ENCODE measurements at regions not wholly inside any gene's neighbourhood (a gene's known extent, or its start where the extent isn't known, plus 50 kb on each side); places are given as distances from the start of the nearest gene placed in this dataset.

DNA sequence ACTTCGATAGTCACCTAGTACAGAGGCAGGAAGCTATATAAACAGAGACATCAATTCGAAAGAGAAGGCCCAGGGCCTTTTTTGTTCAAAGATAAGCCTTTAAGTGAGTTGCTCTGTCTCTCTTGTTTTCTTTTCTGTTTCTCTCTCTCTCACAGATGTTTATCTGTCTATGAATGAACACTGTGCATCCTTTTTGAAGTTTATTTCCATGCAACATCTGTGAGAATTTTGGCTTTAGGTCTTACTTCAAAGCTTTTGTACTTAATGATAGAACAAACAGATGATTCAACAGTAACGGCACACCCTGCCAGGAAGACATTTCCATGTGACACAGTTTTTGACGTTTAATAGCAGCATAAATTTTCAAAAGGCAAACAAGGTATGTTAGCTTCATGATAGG, 1413.1 kb upstream of the CDH6 start:
- no peak for DNase-seq

DNA sequence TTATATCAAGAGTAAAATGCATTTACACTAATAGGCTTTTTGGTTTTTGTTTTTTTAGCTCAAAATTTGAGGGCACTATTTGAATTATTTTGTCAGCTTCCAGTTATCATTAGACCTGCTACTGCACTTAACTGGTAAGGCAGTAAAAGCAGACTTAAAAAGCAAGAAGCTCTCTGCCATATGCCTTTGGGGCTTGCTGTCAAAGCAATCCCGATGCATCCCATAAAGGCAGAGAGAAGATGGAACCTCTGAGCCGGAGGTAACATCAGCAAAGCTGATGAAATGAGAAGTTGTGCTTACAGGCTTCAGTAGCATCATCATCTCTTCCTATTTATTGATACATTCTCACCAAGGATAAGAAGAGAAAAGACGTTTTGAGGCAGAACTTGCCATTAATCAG, 1414.3 kb upstream of the CDH6 start:
- no peak for DNase-seq

DNA sequence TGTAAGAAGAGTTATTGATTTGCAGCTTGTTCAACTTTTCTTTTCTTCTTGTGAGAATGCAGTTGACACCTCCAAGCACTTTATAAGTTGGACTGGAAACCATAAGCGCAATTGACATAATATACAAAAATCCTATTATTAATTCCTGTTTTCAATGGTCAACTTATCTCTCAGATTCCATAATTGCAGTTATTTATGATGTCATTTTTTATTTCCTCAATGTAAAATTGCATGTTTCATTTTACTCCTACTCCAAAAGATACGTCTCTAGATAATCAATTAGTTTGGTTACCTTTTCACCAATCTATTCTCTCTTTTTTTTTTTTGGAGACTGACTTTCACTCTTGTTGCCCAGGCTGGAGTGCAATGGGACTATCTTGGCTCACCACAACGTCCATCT, 1416.1 kb upstream of the CDH6 start:
- no peak for DNase-seq

DNA sequence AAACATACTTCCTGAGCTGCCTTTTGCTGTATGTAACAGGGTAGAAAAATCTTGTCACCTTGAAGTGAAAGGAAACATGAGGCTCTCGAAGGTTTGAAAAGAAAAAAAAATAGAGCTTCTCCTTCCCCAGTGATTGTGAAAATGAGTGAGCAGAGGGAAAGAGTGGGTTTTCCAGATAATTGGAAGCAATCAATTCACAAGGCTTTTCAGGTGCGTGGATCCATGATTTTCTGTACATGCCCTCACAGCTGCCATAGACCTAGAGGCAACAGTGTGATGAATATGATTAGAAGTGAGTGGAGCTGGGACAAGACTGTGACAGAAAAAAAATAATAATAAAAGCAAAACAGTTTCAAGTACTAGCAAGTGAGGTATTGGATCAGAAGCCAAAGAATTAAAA, 1422.5 kb upstream of the CDH6 start:
- no peak for DNase-seq

DNA sequence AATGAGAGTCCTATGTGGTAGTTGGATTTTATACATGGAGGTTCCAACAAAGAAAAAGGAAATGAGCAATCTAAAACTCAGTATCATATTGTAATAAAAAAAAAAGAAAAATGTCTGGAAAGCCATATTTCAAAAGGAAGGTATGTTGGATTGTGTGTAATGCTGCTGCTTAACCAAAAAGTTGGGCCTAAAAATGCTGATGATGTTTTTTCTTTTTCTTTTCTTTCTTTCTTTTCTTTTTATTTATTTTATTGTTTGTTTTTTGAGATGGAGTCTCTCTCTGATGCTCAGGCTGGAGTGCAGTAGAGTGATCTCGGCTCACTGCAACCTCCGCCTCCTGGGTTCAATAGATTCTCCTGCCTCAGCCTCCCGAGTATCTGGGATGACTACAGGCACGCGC, 1424.0 kb upstream of the CDH6 start:
- DNase-seq, result no peak

DNA sequence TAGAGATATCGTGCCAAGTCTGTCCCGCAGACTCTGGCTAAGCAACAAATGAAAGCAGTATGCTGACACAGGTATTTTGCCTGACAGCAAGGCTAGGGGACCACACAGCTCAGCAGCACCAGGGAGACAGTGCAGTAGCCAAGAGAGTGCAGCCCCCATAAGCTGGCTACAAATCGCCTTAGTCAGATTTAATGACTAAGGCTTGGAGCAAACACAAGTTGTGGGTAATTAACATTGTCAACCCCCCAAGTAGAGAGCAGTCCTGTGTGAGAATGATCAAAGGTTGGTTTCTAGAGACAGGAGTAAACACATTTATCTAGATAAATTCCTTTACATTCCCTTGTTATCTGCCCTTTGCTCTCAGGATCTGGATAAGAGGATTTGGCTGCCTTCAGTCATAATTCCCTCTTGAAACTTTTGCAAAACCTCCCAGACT, 1434.5 kb upstream of the CDH6 start:
- no peak for DNase-seq

DNA sequence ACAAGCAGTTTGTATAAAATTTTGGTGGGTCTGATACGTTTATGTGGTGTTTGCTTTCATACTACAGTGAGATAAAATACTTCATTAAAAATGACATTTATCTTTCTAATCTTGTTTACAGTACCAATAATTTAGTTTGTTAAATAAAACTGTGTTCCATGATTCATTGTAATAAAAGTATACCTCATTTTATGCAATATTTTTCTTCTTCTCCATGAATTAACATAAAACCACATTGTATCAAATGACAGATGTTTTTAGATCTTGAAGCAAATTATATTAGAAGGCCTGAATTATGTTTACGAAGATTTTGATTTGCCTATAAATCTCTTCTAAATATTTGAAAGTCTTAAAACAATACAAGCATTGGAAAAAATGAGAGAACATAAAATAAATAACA, 1443.0 kb upstream of the CDH6 start:
- no peak for DNase-seq

DNA sequence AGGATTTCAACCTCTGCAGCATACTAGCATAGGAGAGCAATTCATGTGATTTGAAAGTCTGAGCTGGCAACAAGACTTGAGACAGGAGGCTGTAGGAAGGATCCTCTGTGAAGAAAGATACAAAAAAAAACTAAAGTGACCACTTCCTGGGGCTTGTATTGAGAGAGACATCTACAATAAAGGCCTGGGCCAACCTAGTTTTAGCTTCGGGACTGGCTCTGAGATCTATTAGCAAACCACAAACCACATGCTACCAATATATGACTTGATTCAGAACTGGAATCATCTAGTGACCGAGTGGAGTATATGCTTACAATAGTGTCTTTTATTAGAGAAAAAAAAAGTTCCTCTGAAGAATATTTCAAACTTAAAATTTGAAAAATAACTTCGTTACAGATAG, 1448.9 kb upstream of the CDH6 start:
- DNase-seq, result no peak

DNA sequence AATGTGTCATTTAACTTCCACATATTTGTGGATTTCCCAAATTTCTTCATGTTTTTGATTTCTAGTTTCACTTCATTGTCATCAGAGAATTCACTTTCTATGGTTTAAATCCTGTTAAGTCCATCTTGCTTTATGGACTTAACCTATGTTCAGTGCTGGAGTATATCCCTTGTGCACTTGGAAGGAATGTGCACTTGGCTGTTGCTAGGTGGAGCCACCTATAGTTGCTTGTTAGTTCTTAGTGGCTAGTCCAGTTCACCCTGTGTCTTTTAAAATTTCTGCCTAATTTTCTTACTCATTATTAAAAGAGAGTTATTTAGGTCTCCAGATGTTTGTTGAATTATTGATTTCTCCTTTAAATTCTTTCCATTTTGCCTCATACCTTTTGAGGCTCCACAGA, 1472.5 kb upstream of the CDH6 start:
- DNase-seq, result no peak

DNA sequence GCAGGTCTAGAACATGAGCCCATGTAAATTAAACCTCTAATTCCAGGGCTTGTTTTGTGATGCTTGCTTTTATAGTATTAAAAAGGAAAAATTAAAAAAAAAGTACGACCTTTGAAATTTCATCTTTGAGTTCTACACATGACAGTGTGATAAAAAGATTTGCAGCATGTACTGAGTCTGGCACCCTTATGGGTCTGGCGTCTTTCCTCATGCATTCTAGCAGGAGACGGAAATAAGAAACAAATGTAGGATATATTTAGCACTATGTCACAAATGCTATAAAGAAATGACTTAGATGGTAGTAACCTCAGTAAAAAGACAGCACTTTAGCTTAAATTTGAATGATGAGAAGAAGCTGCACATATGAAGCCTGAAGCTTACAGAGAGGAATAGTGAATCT, 1474.3 kb upstream of the CDH6 start:
- DNase-seq, result no peak

DNA sequence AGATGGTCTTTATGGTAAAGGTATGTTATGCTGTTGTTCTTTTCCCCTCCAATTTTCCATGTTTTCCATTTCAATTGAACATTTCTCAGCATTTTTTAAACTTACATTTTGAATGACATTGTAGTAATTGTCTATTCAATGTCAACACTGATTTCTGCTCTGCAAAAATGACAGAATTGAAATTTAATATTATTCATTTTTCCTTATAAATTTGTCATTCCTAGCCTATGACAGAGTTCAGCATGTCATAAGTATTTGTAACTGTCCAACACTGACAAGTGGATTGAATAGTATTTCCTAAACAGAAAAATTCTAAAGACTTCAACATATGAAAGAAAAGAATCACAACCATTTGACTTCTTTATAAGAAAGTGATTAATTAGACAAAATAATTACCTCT, 1478.3 kb upstream of the CDH6 start:
- no peak for DNase-seq

DNA sequence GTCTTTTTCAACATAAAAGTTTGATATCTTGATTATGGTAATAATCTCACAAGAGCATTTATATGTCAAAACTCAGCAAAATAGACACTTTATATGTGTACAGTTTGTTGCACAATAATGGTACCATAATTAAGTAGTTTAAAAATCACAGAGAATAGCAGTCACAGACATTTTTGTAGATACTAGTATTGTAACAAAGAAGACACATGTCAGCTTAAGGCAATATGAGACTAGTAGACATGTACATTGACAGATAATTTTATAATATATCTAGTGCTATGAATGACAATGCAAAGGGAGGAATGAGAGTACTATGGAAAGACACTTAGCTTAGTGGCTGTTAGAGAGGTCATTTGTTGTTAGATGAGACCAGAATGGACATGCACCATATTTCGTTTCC, 1490.6 kb upstream of the CDH6 start:
- no peak for DNase-seq

DNA sequence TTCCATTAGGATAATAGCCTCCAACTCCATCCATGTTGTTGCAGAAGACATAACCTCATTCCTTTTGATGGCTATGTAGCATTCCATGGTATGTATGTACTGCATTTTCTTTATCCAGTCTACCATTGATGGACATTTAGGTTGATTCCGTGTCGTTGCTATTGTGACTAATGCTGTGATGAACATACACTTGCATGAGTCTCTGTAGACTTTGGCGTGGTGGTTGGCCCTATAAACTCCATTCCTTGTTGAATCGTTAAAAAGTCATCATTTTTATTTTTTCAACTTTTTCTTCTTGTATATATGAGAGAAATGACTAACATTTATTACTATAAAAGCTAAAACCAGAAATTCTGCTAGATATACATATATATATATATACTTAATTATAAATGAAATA, 1491.9 kb upstream of the CDH6 start:
- DNase-seq, result no peak

DNA sequence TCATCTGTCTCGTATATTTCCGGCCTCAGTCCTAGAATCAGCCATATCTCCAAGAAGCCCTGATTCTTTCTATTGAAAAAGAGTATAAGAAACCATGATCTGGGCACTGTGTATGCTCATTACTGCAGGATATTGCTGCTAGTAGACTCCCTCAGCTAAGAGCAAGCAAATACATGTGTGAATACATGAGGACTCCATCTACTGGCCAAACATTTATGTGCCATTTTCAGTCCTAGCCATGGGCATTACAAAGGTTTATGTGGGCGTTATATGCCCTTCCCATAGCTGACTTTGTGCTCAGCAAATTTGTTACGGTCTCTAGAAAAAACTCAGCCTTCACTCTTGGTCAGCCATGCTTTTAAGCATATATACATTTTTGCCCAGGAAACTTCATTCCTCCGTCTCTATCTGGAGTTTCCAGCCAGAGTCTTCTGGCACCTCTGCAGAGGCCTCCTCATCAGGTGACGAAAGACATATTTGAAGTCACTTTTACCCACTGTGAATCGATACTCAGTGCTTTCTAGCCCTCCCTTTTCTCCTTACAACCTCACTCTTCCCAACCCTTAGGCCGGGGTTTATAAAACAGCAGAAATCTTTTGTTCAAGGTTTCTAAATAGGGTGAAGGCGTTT, 1495.6 kb upstream of the CDH6 start:
- no peak for DNase-seq

DNA sequence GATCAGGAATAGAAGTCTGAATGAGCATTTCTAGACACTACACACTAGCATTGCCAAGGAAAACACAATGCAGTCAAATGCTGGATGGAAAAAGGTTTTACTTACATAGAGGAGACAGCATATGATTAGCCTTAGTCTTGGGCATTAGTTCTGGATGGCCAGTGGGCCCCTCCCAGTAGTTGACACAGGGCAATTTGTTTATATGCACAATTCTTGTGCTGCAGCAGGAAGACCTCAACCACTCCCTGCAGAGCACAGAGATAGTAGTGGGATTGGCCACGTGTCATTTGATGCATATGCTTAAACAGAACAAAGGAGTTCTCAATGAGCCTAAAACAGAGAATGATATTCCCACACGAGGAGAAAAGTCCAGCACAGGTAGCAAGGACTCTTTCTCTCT, 1496.2 kb upstream of the CDH6 start:
- no peak for DNase-seq

DNA sequence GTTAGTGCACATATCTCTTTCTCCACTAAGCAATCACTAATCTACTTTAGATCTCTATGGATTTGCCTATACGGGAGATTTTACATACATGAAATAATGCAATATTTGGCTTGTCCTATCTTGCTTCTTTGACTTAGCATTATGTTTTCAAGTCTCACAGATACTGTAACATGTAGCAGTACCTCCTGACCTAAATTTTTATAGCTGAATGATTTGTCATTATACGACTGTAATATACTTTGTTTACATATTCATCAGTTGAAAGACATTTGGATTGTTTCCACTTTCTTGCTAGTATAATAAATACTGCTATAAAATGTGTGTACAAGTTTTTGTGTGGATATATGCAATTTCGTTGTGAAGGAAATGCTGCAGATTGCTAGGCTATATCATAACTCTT, 1520.8 kb upstream of the CDH6 start:
- no peak for DNase-seq

DNA sequence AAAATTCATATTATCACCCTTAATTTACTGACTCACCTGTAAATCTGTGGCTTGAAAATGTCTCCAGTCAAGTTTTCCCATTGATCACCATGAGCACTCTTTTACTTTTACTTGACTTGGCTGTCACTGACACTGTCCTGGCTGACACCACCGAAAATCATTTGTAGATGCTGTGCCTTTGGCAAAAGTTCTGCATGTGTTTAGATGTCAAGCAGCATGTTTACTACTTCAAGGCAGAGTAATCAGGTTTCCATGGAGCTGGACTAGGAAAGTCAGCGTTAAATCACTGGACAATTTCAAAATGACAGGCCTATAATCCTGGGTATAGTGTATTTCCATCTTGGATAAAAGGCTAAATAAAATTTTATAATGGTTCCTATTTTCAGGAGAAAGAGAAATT, 1530.6 kb upstream of the CDH6 start:
- DNase-seq, result no peak

DNA sequence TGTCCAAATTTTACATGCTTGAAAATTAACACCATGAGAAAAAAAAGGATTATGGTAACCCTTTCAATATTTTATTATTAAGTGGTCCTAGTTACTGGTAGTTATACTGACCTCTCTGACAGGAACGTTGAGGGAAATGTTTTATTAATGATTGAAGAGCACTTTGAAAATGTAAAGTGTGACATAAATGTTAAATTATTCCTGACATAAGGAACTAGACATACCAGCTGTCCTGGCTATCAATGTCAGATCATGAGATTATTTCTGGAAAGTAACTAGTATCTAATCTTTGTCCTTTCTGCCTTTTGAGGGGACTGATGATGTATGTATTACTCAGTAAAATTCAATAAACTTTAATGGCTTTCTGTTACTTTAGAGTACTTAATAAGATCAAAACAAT, 1538.5 kb upstream of the CDH6 start:
- DNase-seq, result no peak

DNA sequence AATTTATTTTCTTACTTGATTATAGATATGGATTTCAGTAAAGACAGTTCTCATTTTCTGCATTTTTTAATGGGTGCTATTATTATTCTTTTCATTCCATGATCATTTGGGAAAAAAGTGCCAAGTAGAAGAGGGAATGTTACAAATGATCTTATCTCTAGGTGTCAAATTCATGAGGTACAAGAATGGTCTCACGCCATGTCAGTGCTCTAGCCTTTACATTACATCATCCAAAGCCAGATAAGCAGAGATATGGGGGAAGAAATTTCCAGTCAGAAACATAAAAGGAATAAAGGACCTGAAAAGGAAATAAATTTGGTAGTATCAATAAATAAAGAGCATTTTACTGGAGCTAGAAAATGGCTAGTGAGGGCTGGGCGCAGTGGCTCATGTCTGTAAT, 1544.2 kb upstream of the CDH6 start:
- no peak for DNase-seq

DNA sequence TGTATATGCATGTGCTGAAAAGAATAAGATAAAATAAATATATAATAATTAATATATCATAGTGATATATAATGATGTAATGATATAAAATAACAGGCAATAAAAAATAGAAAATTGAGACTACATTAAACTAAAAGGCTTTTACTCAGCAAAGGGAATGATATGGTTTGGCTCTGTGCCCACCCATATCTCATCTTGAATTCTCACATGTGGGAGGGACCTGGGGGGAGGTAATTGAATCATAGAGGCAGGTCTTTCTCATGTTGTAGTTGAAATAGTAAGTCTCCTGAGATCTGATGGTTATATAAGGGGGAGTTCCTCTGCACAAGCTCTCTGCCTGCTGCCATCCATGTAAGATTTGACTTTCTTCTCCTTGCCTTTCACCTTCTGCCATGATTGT, 1550.9 kb upstream of the CDH6 start:
- DNase-seq, result no peak

DNA sequence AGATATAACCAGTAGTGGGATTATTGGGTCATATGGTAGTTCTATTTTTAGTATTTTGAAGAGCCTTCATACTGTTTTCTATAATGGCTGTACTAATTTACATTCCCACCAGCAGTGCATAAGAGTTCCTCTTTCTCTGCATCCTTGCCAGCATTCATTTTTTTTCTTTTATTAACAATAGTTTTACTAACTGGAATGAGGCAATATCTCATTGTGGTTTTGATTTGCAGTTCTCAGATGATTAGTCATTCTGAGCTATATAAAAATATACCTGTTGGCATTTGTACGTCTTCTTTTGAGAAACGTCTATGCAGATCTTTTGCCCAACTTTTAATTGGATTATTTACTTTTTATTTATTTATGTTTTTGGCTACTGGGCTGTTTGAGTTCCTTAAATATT, 1579.3 kb upstream of the CDH6 start:
- no peak for DNase-seq

DNA sequence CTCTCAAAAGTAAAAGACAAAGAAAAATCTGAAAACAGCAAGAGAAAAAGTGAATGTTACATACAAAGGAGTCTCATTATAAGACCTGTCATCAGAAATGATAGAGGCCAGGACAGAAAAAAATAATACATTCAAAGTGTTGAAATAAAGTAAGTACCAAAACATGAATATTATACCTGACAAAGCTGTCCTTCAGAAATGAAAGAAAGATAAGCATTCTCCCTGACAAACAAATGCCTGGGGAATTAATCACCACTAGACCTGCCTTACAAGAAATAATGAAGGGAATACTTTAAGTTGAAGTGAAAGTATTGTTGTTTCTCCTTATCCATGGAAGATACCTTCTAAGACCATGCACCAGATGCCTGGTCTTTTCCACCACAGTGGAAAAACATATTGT, 1605.2 kb upstream of the CDH6 start:
- DNase-seq, result no peak

DNA sequence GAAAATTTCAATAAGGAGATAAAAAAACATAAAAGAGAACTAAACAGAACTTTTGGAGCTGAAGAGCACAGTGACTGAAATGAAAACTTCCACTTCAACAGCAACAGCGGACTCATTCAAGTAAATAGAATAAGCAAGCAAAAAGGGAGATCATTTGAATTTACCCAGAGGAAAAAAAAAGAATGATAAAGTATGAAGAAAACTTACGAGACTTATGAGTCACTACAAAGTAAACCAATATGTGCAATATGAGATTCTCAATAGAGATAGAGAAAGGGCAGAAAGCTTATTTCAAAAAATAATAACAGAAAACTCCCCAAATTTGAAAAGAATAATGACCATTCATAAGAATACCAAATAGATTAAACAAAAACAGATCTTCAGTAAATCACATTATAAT, 1605.7 kb upstream of the CDH6 start:
- no peak for DNase-seq

DNA sequence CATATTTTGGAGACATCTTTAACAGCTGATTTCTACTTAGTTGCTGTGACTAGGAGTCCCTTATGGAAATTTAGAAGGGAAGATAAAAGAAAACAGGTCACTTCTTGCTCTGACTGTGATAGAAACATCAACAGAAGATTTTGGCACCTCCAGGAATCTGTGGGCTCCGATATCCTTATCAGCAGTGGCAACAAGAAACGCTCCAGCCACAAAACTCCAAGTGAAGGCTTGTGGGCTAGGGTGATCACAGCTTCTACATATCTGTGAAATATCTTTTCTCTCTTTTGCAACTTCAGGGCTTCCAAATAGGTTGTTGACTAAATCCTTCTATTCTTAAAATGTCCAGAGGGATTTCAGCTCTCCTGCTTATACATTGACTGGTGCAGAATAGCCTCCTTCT, 1625.5 kb upstream of the CDH6 start:
- no peak for DNase-seq

DNA sequence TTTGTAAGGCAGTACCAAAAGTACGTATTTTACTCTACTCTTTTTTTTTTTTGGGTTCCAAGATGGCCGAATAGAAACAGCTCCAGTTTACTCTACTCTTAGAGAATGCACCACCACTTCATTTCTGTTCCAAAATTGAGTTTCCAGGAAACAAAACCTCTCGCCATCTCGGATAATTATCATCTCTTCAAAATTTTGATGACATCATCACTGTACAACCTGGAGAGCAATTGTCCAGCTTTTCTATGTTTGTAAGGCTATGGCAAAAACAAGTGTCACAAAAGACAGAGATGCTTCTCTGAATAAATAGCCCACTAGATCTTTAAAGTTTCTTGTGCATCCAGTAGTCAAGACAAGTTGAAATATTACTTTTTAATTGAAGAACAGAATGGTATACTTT, 1631.9 kb upstream of the CDH6 start:
- no peak for DNase-seq

DNA sequence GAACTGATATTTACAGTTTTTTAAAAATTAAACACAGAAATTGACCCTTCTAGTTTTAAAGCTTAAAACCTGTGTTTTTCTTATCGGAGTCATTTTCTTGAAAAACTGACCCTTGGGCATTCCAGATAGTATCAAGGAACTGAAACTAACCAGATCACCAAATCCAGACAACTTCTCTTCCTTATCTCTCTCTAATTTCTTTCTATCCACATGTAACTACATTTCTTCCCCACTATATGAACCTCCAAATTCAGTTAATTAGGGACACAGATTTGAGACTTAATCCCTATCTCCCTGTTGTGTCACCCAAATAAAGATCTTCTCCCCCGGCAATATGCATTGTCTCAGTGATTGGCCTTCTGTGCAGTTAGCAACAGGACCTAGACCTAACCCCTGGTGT, 1643.0 kb upstream of the CDH6 start:
- DNase-seq, result no peak
